Gastroesophageal sphincter (tissue), 4 donors: ENCODE measurements at regions not wholly inside any gene's neighbourhood (a gene's known extent, or its start where the extent isn't known, plus 50 kb on each side); places are given as distances from the start of the nearest gene placed in this dataset.

Experiments used
- ATAC-seq: fragments of 150-250 bp; one replicate; pipeline ENCODE4 v1.9.1; 2016; ENCODE audit warnings: mild to moderate bottlenecking, moderate library complexity
- H3K27ac ChIP-seq, 4 donors: fragments of 200-600 bp; sonication (generic) in 3 of 4; 1 replicate in 3 of 4; 2 replicates in 1 of 4; pipeline ENCODE4 v1.5.1; 2016 to 2019
- H3K27me3 ChIP-seq: fragments of 200-600 bp; sonication (generic); one replicate; pipeline ENCODE4 v1.5.1; 2019
- H3K36me3 ChIP-seq, 2 donors: fragments of 200-600 bp; sonication (generic); one replicate each; pipeline ENCODE4 v1.5.1; 2019; ENCODE audit warnings: control low read depth in 1 of 2
- H3K4me1 ChIP-seq, 3 donors: fragments of 200-600 bp; sonication (generic); 1 replicate in 2 of 3; 2 replicates in 1 of 3; pipeline ENCODE4 v1.5.1; 2016 to 2019; ENCODE audit warnings: control low read depth in 2 of 3
- H3K4me3 ChIP-seq, 2 donors: fragments of 200-600 bp; sonication (generic); one replicate each; pipeline ENCODE4 v1.5.1; 2019; ENCODE audit warnings: mild to moderate bottlenecking in 1 of 2, moderate library complexity in 1 of 2
- H3K9me3 ChIP-seq, 3 donors: fragments of 200-600 bp; sonication (generic); one replicate each; pipeline ENCODE4 v1.5.1; 2017 to 2019; ENCODE audit warnings: control low read depth in 2 of 3
- EP300 ChIP-seq: sonication (generic); formaldehyde crosslinking; IDR thresholded peaks from one replicate; pipeline ENCODE4 v1.6.1; 2017; ENCODE audit warnings: antibody characterized with exemption, mild to moderate bottlenecking
- POLR2A ChIP-seq, 2 donors: fragments of 450-650 bp; IDR thresholded peaks; one replicate each; pipeline ENCODE4 v1.6.1; 2017; ENCODE audit warnings: antibody characterized with exemption in 2 of 2, mild to moderate bottlenecking in 2 of 2, moderate library complexity in 1 of 2
- POLR2AphosphoS5 ChIP-seq: sonication (generic); formaldehyde crosslinking; IDR thresholded peaks from one replicate; pipeline ENCODE4 v1.6.1; 2017; ENCODE audit warnings: antibody characterized with exemption
- WGBS, 2 donors: methylation state at CpG; one replicate each; pipeline ENCODE4 v1.1.5; 2018; ENCODE audit warnings: low coverage in 1 of 2; 5-methylcytosine and 5-hydroxymethylcytosine counted together
- TF ChIP-seq, protein P1 (sequence below), 4 experiments: fragments of 200-600 bp in 2 of 4; fragments of 450-650 bp in 2 of 4; sonication (generic) in 1 of 4; IDR thresholded peaks; one replicate each; pipeline ENCODE4 v1.5.1; 2017 to 2019; ENCODE audit warnings: antibody characterized with exemption in 4 of 4, mild to moderate bottlenecking in 2 of 4, moderate library complexity in 2 of 4

DNA sequence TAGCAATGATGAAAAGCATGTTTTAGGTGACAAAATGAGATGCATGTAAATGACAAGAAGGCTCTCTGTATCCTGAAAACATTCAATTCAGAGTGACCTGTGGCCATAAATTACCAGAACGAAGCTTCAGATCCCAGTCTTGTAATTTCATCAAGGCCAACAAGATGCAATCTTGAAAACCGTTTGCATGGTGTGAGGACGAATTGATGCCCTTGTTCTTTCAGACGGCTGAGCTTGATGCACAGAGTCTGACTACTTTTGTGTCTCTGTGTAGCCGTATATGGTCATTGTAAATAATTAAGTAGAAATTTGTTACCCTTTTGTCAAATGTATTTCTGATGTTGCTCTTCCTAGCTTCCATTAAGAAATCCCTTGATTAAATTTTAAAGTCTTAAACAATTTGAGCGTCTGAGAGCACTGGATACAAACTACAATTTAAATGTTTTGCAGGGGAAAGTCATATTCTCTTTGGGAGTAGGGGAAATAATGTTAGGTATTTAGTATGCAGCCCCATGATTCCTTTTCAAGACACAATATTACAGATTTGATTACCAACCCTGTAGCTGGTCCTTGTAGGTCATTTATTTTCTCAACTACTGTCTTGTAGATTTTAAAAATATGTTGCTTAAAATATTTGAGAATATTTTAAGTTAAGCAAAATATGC lies 125.8 kb upstream of the PCDH9 start:
- 71% methylated on average over 6 of the region's 6 CpGs for WGBS, 2 donors
- H3K27ac ChIP-seq, result no peak overlapping the region

DNA sequence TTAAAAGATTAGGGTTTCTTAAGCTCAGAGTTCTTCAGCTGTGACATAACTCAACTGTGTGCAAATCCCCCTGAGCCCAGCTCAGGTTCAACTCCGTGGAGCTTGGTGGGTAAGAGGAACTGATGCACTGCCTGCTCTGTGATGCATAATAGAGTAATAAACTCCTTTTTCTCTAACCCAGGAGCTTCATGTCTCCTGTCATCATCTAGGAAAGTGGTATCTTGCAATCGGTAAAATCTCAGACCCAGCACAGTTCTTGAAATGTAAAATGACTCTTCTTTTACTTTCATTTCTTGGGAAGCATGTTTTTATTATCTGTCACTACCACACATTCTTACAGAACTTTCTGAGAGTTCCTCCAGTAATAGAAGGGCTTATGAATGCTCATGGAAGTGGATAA lies 123.8 kb upstream of the PCDH9 start:
- 16 to 35% methylated on average over 2 of the region's 2 CpGs for WGBS, 2 donors
- Histone ChIP-seq H3K27ac (no peak overlapping the region), H3K9me3 (no peaks in the 10 kb centered on the region), H3K4me3 (no peak overlapping the region), H3K4me1 (no peaks in the 10 kb centered on the region), H3K36me3 (no peaks in the 10 kb centered on the region), H3K27me3 (no peaks in the 10 kb centered on the region)
- ATAC-seq, result no peak
- TF ChIP-seq POLR2AphosphoS5 (no peak), POLR2A (IDR thresholded peaks at IDR 0.05) (no peak), EP300 (no peak)
- TF ChIP-seq, protein P1, sequence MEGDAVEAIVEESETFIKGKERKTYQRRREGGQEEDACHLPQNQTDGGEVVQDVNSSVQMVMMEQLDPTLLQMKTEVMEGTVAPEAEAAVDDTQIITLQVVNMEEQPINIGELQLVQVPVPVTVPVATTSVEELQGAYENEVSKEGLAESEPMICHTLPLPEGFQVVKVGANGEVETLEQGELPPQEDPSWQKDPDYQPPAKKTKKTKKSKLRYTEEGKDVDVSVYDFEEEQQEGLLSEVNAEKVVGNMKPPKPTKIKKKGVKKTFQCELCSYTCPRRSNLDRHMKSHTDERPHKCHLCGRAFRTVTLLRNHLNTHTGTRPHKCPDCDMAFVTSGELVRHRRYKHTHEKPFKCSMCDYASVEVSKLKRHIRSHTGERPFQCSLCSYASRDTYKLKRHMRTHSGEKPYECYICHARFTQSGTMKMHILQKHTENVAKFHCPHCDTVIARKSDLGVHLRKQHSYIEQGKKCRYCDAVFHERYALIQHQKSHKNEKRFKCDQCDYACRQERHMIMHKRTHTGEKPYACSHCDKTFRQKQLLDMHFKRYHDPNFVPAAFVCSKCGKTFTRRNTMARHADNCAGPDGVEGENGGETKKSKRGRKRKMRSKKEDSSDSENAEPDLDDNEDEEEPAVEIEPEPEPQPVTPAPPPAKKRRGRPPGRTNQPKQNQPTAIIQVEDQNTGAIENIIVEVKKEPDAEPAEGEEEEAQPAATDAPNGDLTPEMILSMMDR (IDR thresholded peaks at IDR 0.05), result no peak

More for the DNA sequence above, 125.8 kb upstream of the PCDH9 start:
- TF ChIP-seq EP300 (no peak), POLR2A (IDR thresholded peaks at IDR 0.05) (no peak), POLR2AphosphoS5 (no peak)
- TF ChIP-seq, protein P1 (IDR thresholded peaks at IDR 0.05), result no peak
- no peaks in the 10 kb centered on the region for H3K36me3 ChIP-seq
- ATAC-seq, result no peak
- no peaks in the 10 kb centered on the region for H3K27me3 ChIP-seq
- no peak overlapping the region for H3K4me3 ChIP-seq
- H3K4me1 ChIP-seq, result no peaks in the 10 kb centered on the region
- no peaks in the 10 kb centered on the region for H3K9me3 ChIP-seq

- ATAC-seq, result no peak
- H3K9me3 ChIP-seq, result no peaks in the 10 kb centered on the region
- no peak overlapping the region for H3K4me3 ChIP-seq
- no peak overlapping the region for H3K27ac ChIP-seq
- no peaks in the 10 kb centered on the region for H3K36me3 ChIP-seq
- TF ChIP-seq POLR2A (IDR thresholded peaks at IDR 0.05), result no peak
- WGBS, 2 donors, result 36 to 44% methylated on average over 1 of the region's 1 CpG
- no peaks in the 10 kb centered on the region for H3K4me1 ChIP-seq
- H3K27me3 ChIP-seq, result no peaks in the 10 kb centered on the region
These were observed 122.9 kb upstream of the PCDH9 start for GRCh38 chr13:67353031-67353430.

GRCh38 chr13:67351909-67352308 lies 121.8 kb upstream of the PCDH9 start:
- no peak for ATAC-seq
- TF ChIP-seq POLR2A (IDR thresholded peaks at IDR 0.05) (no peak), EP300 (no peak), POLR2AphosphoS5 (no peak)
- TF ChIP-seq, protein P1 (IDR thresholded peaks at IDR 0.05), result no peak
- no peak overlapping the region for H3K4me3 ChIP-seq
- no peak overlapping the region for H3K27ac ChIP-seq
- H3K9me3 ChIP-seq, result no peaks in the 10 kb centered on the region
- H3K36me3 ChIP-seq, result no peaks in the 10 kb centered on the region
- no peaks in the 10 kb centered on the region for H3K4me1 ChIP-seq
- 92 to 95% methylated on average over 1 of the region's 1 CpG for WGBS, 2 donors
- H3K27me3 ChIP-seq, result no peaks in the 10 kb centered on the region

DNA sequence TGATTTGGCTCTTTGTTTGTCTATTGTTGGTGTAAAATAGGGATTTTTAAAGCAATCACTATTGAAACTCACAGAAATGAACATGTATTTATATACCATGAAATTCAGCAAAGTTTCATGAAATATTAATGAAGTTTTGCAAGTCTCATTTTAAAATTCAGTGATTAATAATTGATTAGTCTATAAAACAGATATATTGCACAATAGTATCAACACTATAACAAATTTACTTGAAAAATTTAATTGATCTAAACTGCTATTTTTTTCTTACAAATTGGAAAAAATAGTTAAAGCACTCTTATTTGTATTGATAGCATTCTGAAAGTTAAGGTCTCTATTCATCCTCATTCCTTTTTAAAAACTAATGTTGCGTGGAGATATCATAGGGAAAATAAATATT lies 121.0 kb upstream of the PCDH9 start:
- Histone ChIP-seq H3K27me3 (no peaks in the 10 kb centered on the region), H3K9me3 (no peaks in the 10 kb centered on the region), H3K4me3 (no peak overlapping the region), H3K36me3 (no peaks in the 10 kb centered on the region), H3K27ac (no peak overlapping the region), H3K4me1 (no peaks in the 10 kb centered on the region)
- ATAC-seq, result no peak
- TF ChIP-seq, protein P1 (IDR thresholded peaks at IDR 0.05), result no peak
- TF ChIP-seq EP300, result no peak
- TF ChIP-seq POLR2AphosphoS5, result no peak
- WGBS, 2 donors, result 100% methylated on average over 1 of the region's 1 CpG
